Mesenchymal stem cell (in vitro differentiated cells and primary cell): ENCODE measurements at regions not wholly inside any gene's neighbourhood (a gene's known extent, or its start where the extent isn't known, plus 50 kb on each side); places are given as distances from the start of the nearest gene placed in this dataset.
A peak's percentile ranks its signal among the peaks of the same experiment; 100 is the strongest.

Experiments
- DNase-seq: peaks from one replicate; pipeline ENCODE4 v3.0.0-alpha.2; 2013
- H2AFZ ChIP-seq: one replicate; pipeline ENCODE4 v1.6.1; 2013; ENCODE audit warnings: low read depth, mild to moderate bottlenecking, control low read depth, inconsistent platforms, low read length, moderate library complexity
- H2AK5ac ChIP-seq: 2 replicates; pipeline ENCODE4 v1.6.1; 2013; ENCODE audit warnings: low read length, moderate library complexity, mild to moderate bottlenecking, inconsistent platforms; ENCODE audit not compliant: severe bottlenecking
- H2BK120ac ChIP-seq: one replicate; pipeline ENCODE4 v1.6.1; 2013; ENCODE audit warnings: low read depth, mild to moderate bottlenecking, inconsistent platforms, low read length, moderate library complexity
- H2BK12ac ChIP-seq, 2 experiments: one replicate each; pipeline ENCODE4 v1.6.1; 2013; ENCODE audit warnings: inconsistent platforms in 2 of 2, low read length in 2 of 2, mild to moderate bottlenecking in 2 of 2, moderate library complexity in 2 of 2, control low read depth in 1 of 2
- H2BK15ac ChIP-seq: one replicate; pipeline ENCODE4 v1.6.1; 2013; ENCODE audit warnings: mild to moderate bottlenecking, low read depth, inconsistent platforms; ENCODE audit not compliant: poor library complexity, severe bottlenecking
- H2BK5ac ChIP-seq: 2 replicates; pipeline ENCODE4 v1.6.1; 2013; ENCODE audit warnings: low read depth, mild to moderate bottlenecking, low read length, control low read depth, inconsistent platforms; ENCODE audit not compliant: poor library complexity, severe bottlenecking
- H3K14ac ChIP-seq, 2 experiments: one replicate each; pipeline ENCODE4 v1.6.1; 2013; ENCODE audit warnings: inconsistent platforms in 2 of 2, low read length in 2 of 2, control low read depth in 1 of 2, mild to moderate bottlenecking in 1 of 2, moderate library complexity in 1 of 2
- H3K18ac ChIP-seq, 2 experiments: one replicate each; pipeline ENCODE4 v1.6.1; 2013; ENCODE audit warnings: inconsistent platforms in 2 of 2, low read length in 2 of 2, control low read depth in 1 of 2, low read depth in 1 of 2, mild to moderate bottlenecking in 1 of 2
- H3K23ac ChIP-seq, 2 experiments: one replicate each; pipeline ENCODE4 v1.6.1; 2013; ENCODE audit warnings: inconsistent platforms in 2 of 2, low read length in 2 of 2, mild to moderate bottlenecking in 2 of 2, moderate library complexity in 2 of 2, control low read depth in 1 of 2
- H3K27ac ChIP-seq: 2 replicates; pipeline ENCODE4 v1.5.1; 2013; ENCODE audit warnings: mild to moderate bottlenecking, moderate library complexity, low read length, control low read depth, inconsistent platforms; ENCODE audit not compliant: poor library complexity, severe bottlenecking
- H3K27me3 ChIP-seq, 2 experiments: 2 replicates each; pipeline versions ENCODE4 v1.6.1 to v1.7.0; 2013; ENCODE audit warnings: low read length in 2 of 2, mild to moderate bottlenecking in 2 of 2, moderate library complexity in 2 of 2, control low read depth in 1 of 2, inconsistent platforms in 1 of 2; ENCODE audit not compliant: control insufficient read depth in 1 of 2, insufficient read depth in 1 of 2
- H3K36me3 ChIP-seq, 2 experiments: 2 replicates each; pipeline versions ENCODE4 v1.6.1 to v1.7.0; 2013; ENCODE audit warnings: low read length in 2 of 2, control low read depth in 1 of 2, inconsistent platforms in 1 of 2, low read depth in 1 of 2, mild to moderate bottlenecking in 1 of 2; ENCODE audit not compliant: insufficient read depth in 2 of 2, control insufficient read depth in 1 of 2
- H3K4ac ChIP-seq, 2 experiments: one replicate each; pipeline ENCODE4 v1.6.1; 2013; ENCODE audit warnings: inconsistent platforms in 2 of 2, low read length in 2 of 2, mild to moderate bottlenecking in 2 of 2, moderate library complexity in 2 of 2, control low read depth in 1 of 2, low read depth in 1 of 2
- H3K4me1 ChIP-seq: 2 replicates; pipeline ENCODE4 v1.6.1; 2013; ENCODE audit warnings: low read depth, low read length, control low read depth; ENCODE audit not compliant: control insufficient read depth, insufficient read depth
- H3K4me2 ChIP-seq: 2 replicates; pipeline ENCODE4 v1.6.1; 2013; ENCODE audit warnings: low read length, mild to moderate bottlenecking, inconsistent platforms; ENCODE audit not compliant: poor library complexity, severe bottlenecking
- H3K4me3 ChIP-seq, 2 experiments: 2 replicates each; pipeline versions ENCODE4 v1.5.1 to v1.7.0; 2013; ENCODE audit warnings: low read length in 2 of 2, mild to moderate bottlenecking in 2 of 2, control low read depth in 1 of 2, low read depth in 1 of 2; ENCODE audit not compliant: insufficient read depth in 1 of 2
- H3K79me1 ChIP-seq: replicated peaks from 2 replicates; pipeline ENCODE4 v1.6.1; 2013; ENCODE audit warnings: mild to moderate bottlenecking, control low read depth, low read length, inconsistent platforms; ENCODE audit not compliant: poor library complexity, severe bottlenecking
- H3K9ac ChIP-seq: 2 replicates; pipeline ENCODE4 v1.7.0; 2013; ENCODE audit warnings: mild to moderate bottlenecking, low read length, moderate library complexity
- H3K9me3 ChIP-seq: 2 replicates; pipeline ENCODE4 v1.7.0; 2013; ENCODE audit warnings: mild to moderate bottlenecking, low read length; ENCODE audit not compliant: control insufficient read depth
- H4K8ac ChIP-seq: one replicate; pipeline ENCODE4 v1.6.1; 2013; ENCODE audit warnings: inconsistent platforms, mild to moderate bottlenecking, low read length, moderate library complexity
- H4K91ac ChIP-seq: one replicate; pipeline ENCODE4 v1.6.1; 2013; ENCODE audit warnings: mild to moderate bottlenecking, low read length, inconsistent platforms
- WGBS: methylation state at CpG from one replicate; pipeline ENCODE4 v1.1.7; 2013; ENCODE audit warnings: mixed read lengths; 5-methylcytosine and 5-hydroxymethylcytosine counted together

DNA sequence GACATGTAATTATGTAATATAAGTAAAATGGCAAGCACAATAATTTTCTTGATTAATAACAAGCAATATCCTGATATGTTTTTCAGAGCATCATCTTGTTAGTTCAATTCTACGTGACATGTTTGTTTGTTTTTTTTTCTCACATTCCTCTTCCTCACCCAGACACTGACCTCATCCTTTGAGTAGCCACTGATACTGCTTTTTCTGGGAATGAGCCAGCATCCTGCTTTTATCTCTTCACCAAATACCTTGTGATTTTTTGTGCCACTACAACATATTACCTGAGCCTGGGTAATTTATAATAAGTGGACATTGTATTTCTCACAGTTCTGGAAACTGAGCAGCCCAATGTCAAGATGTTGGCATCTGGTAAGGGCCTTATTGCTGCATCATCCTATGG is 484.0 kb downstream of the NAF1 start:
- Histone ChIP-seq H3K9me3 (peaks cover 15% of the 10 kb centered on the region), H3K23ac (no peak overlapping the region), H3K4me3 (no peak overlapping the region), H3K14ac (no peak overlapping the region), H3K4ac (no peak overlapping the region), H3K27ac (peak overlapping the region; percentile 70), H3K18ac (no peak overlapping the region), H2BK12ac (no peak overlapping the region), H3K79me1 (no peaks in the 10 kb centered on the region), H2AFZ (no peak overlapping the region), H2BK5ac (no peak overlapping the region), H3K36me3 (no peaks in the 10 kb centered on the region), H2AK5ac (no peak overlapping the region), H3K4me2 (peak overlapping the region; percentile 10), H3K27me3 (no peaks in the 10 kb centered on the region), H4K91ac (no peak overlapping the region), H3K4me1 (peaks cover 3% of the 10 kb centered on the region), H4K8ac (no peak overlapping the region), H2BK15ac (no peak overlapping the region), H3K9ac (no peak overlapping the region), H2BK120ac (no peak overlapping the region)
- WGBS, result 19% methylated on average over 1 of the region's 1 CpG
- DNase-seq, result no peak

- H3K27me3 ChIP-seq, result no peaks in the 10 kb centered on the region
- no peaks in the 10 kb centered on the region for H3K79me1 ChIP-seq
- H2AK5ac ChIP-seq, result no peak overlapping the region
- no peaks in the 10 kb centered on the region for H3K36me3 ChIP-seq
- H3K18ac ChIP-seq, result no peak overlapping the region
- H2BK5ac ChIP-seq, result no peak overlapping the region
- no peak overlapping the region for H2BK15ac ChIP-seq
- H3K4me1 ChIP-seq, result peaks cover 3% of the 10 kb centered on the region
- no peak overlapping the region for H3K4me3 ChIP-seq
- H2AFZ ChIP-seq, result no peak overlapping the region
- no peak overlapping the region for H3K4me2 ChIP-seq
- no peak overlapping the region for H3K4ac ChIP-seq
- no CpG with 5 or more reads among the region's 2 CpGs for WGBS
- no peak overlapping the region for H3K23ac ChIP-seq
- H2BK120ac ChIP-seq, result no peak overlapping the region
- no peak overlapping the region for H3K14ac ChIP-seq
- peaks cover 21% of the 10 kb centered on the region for H3K9me3 ChIP-seq
- H2BK12ac ChIP-seq, result no peak overlapping the region
- no peak overlapping the region for H3K27ac ChIP-seq
- no peak overlapping the region for H3K9ac ChIP-seq
- no peak for DNase-seq
- H4K91ac ChIP-seq, result no peak overlapping the region
- H4K8ac ChIP-seq, result no peak overlapping the region
Measured at GRCh38 chr4:162681212-162681611, 485.5 kb downstream of the NAF1 start.

GRCh38 chr4:162675661-162676060 is 491.0 kb downstream of the NAF1 start:
- H3K36me3 ChIP-seq, result no peaks in the 10 kb centered on the region
- no peak overlapping the region for H3K4me2 ChIP-seq
- no peak overlapping the region for H4K8ac ChIP-seq
- no peak overlapping the region for H2BK5ac ChIP-seq
- peaks cover 29% of the 10 kb centered on the region for H3K9me3 ChIP-seq
- no peak overlapping the region for H3K9ac ChIP-seq
- no peak overlapping the region for H4K91ac ChIP-seq
- H3K27ac ChIP-seq, result no peak overlapping the region
- H3K4me3 ChIP-seq, result no peak overlapping the region
- no peak overlapping the region for H3K14ac ChIP-seq
- no peak overlapping the region for H2AK5ac ChIP-seq
- no peak overlapping the region for H3K18ac ChIP-seq
- H3K4me1 ChIP-seq, result no peaks in the 10 kb centered on the region
- no peak overlapping the region for H3K4ac ChIP-seq
- no peaks in the 10 kb centered on the region for H3K79me1 ChIP-seq
- H2BK120ac ChIP-seq, result no peak overlapping the region
- H3K27me3 ChIP-seq, result no peaks in the 10 kb centered on the region
- no peak overlapping the region for H3K23ac ChIP-seq
- WGBS, result 83% methylated on average over 2 of the region's 2 CpGs
- no peak for DNase-seq
- no peak overlapping the region for H2BK15ac ChIP-seq
- H2BK12ac ChIP-seq, result no peak overlapping the region
- no peak overlapping the region for H2AFZ ChIP-seq

GRCh38 chr4:162661913-162662312 is 498.1 kb upstream of the FSTL5 start:
- H3K9me3 ChIP-seq, result peaks cover 11% of the 10 kb centered on the region
- H3K4me2 ChIP-seq, result no peak overlapping the region
- DNase-seq, result no peak
- H2BK15ac ChIP-seq, result no peak overlapping the region
- H3K9ac ChIP-seq, result no peak overlapping the region
- H2BK5ac ChIP-seq, result no peak overlapping the region
- H4K8ac ChIP-seq, result no peak overlapping the region
- H4K91ac ChIP-seq, result no peak overlapping the region
- no peak overlapping the region for H2BK12ac ChIP-seq
- H2AK5ac ChIP-seq, result no peak overlapping the region
- no peak overlapping the region for H3K18ac ChIP-seq
- H3K14ac ChIP-seq, result no peak overlapping the region
- H3K79me1 ChIP-seq, result no peaks in the 10 kb centered on the region
- H2AFZ ChIP-seq, result no peak overlapping the region
- no peak overlapping the region for H3K23ac ChIP-seq
- no peaks in the 10 kb centered on the region for H3K27me3 ChIP-seq
- H3K4me1 ChIP-seq, result no peaks in the 10 kb centered on the region
- no peak overlapping the region for H3K27ac ChIP-seq
- H3K4me3 ChIP-seq, result no peak overlapping the region
- H3K36me3 ChIP-seq, result no peaks in the 10 kb centered on the region
- WGBS, result 94% methylated on average over 1 of the region's 1 CpG
- H3K4ac ChIP-seq, result no peak overlapping the region
- no peak overlapping the region for H2BK120ac ChIP-seq
